Right hindlimb (tissue), 1 donor: ENCODE measurements at regions not wholly inside any gene's neighbourhood (a gene's known extent, or its start where the extent isn't known, plus 50 kb on each side); places are given as distances from the start of the nearest gene placed in this dataset.
"Not testable (repeated sequence)": the region's sequence is repeated elsewhere in the genome, so short reads cannot be mapped to it uniquely, and the experiment has no call there.

ENCODE experiments used
- DNase-seq: peaks from one replicate; pipeline ENCODE4 v3.0.0-alpha.2; 2018

GRCh38 chr2:59770651-59771050 is 782.8 kb downstream of the BCL11A start:
- DNase-seq, result no peak

GRCh38 chr2:59761966-59762365 is 791.5 kb downstream of the BCL11A start:
- no peak for DNase-seq

- no peak for DNase-seq
These were observed 797.3 kb downstream of the BCL11A start for GRCh38 chr2:59756150-59756549.

- no peak for DNase-seq
These were observed 799.3 kb downstream of the BCL11A start for GRCh38 chr2:59754011-59754735.

GRCh38 chr2:59752512-59752911 is 800.9 kb downstream of the BCL11A start:
- DNase-seq, result no peak

- no peak for DNase-seq
These were observed 801.4 kb downstream of the BCL11A start for GRCh38 chr2:59752071-59752470.

GRCh38 chr2:59751214-59751613 is 802.2 kb downstream of the BCL11A start:
- DNase-seq, result not testable (repeated sequence)

- DNase-seq, result no peak
These were observed 807.2 kb downstream of the BCL11A start for GRCh38 chr2:59746291-59746690.

- no peak for DNase-seq
These were observed 808.4 kb downstream of the BCL11A start for GRCh38 chr2:59745085-59745484.

GRCh38 chr2:59744436-59744835 is 809.0 kb downstream of the BCL11A start:
- DNase-seq, result no peak

- no peak for DNase-seq
These were observed 811.6 kb downstream of the BCL11A start for GRCh38 chr2:59741840-59742239.

- DNase-seq, result no peak
These were observed 814.3 kb downstream of the BCL11A start for GRCh38 chr2:59739166-59739565.

- no peak for DNase-seq
These were observed 816.2 kb downstream of the BCL11A start for GRCh38 chr2:59737299-59737698.

- DNase-seq, result no peak
These were observed 818.7 kb downstream of the BCL11A start for GRCh38 chr2:59734743-59735142.

- DNase-seq, result no peak
These were observed 819.5 kb downstream of the BCL11A start for GRCh38 chr2:59733970-59734369.

- no peak for DNase-seq
These were observed 819.9 kb downstream of the BCL11A start for GRCh38 chr2:59733567-59733930.

- no peak for DNase-seq
These were observed 820.4 kb downstream of the BCL11A start for GRCh38 chr2:59732871-59733566.

GRCh38 chr2:59727121-59727590 is 826.3 kb downstream of the BCL11A start:
- no peak for DNase-seq

GRCh38 chr2:59726228-59727120 is 827.0 kb downstream of the BCL11A start:
- no peak for DNase-seq

- no peak for DNase-seq
These were observed 828.7 kb downstream of the BCL11A start for GRCh38 chr2:59724746-59725145.

GRCh38 chr2:59720296-59720866 is 833.1 kb downstream of the BCL11A start:
- no peak for DNase-seq

GRCh38 chr2:59713577-59713976 is 839.9 kb downstream of the BCL11A start:
- DNase-seq, result no peak

GRCh38 chr2:59711121-59711520 is 842.3 kb downstream of the BCL11A start:
- no peak for DNase-seq
